ENCODE measurements at regions not wholly inside any gene's neighbourhood (a gene's known extent, or its start where the extent isn't known, plus 50 kb on each side); places are given as distances from the start of the nearest gene placed in this dataset.
A peak's percentile ranks its signal among the peaks of the same experiment; 100 is the strongest.

GRCh38 chr19:31658993-31659896 lies 310.0 kb upstream of the TSHZ3 start:
- DNase-seq (ENCODE audit: low spot score), result peak; percentile 10

GRCh38 chr19:31659897-31660210 lies 310.6 kb upstream of the TSHZ3 start:
- no peak for DNase-seq (ENCODE audit: low spot score)

- DNase-seq (ENCODE audit: low spot score), result no peak
Observed at GRCh38 chr19:31664096-31664495, 314.9 kb upstream of the TSHZ3 start.

- DNase-seq (ENCODE audit: low spot score), result no peak
Observed at GRCh38 chr19:31664997-31665396, 315.8 kb upstream of the TSHZ3 start.

- DNase-seq (ENCODE audit: low spot score), result no peak
Observed at GRCh38 chr19:31666126-31666525, 316.9 kb upstream of the TSHZ3 start.

GRCh38 chr19:31667106-31667505 lies 317.9 kb upstream of the TSHZ3 start:
- no peak for DNase-seq (ENCODE audit: low spot score)

GRCh38 chr19:31668921-31669320 lies 319.7 kb upstream of the TSHZ3 start:
- no peak for DNase-seq (ENCODE audit: low spot score)

GRCh38 chr19:31670931-31671330 lies 321.7 kb upstream of the TSHZ3 start:
- no peak for DNase-seq (ENCODE audit: low spot score)

GRCh38 chr19:31671411-31672035 lies 322.3 kb upstream of the TSHZ3 start:
- no peak for DNase-seq (ENCODE audit: low spot score)

- DNase-seq (ENCODE audit: low spot score), result no peak
Observed at GRCh38 chr19:31674503-31675192, 325.4 kb upstream of the TSHZ3 start.

- no peak for DNase-seq (ENCODE audit: low spot score)
Observed at GRCh38 chr19:31675193-31675913, 326.1 kb upstream of the TSHZ3 start.

GRCh38 chr19:31676271-31677004 lies 327.2 kb upstream of the TSHZ3 start:
- DNase-seq (ENCODE audit: low spot score), result no peak

- DNase-seq (ENCODE audit: low spot score), result no peak
Observed at GRCh38 chr19:31678421-31678820, 329.2 kb upstream of the TSHZ3 start.

GRCh38 chr19:31681121-31681520 lies 331.9 kb upstream of the TSHZ3 start:
- no peak for DNase-seq (ENCODE audit: low spot score)

- no peak for DNase-seq (ENCODE audit: low spot score)
Observed at GRCh38 chr19:31693131-31693932, 344.1 kb upstream of the TSHZ3 start.

- DNase-seq (ENCODE audit: low spot score), result no peak
Observed at GRCh38 chr19:31693933-31694269, 344.7 kb upstream of the TSHZ3 start.

- no peak for DNase-seq (ENCODE audit: low spot score)
Observed at GRCh38 chr19:31694761-31695160, 345.5 kb upstream of the TSHZ3 start.

- DNase-seq (ENCODE audit: low spot score), result no peak
Observed at GRCh38 chr19:31699421-31699820, 350.2 kb upstream of the TSHZ3 start.

GRCh38 chr19:31701146-31701545 lies 351.9 kb upstream of the TSHZ3 start:
- DNase-seq (ENCODE audit: low spot score), result no peak

- DNase-seq (ENCODE audit: low spot score), result no peak
Observed at GRCh38 chr19:31705656-31706055, 356.4 kb upstream of the TSHZ3 start.

- DNase-seq (ENCODE audit: low spot score), result no peak
Observed at GRCh38 chr19:31706131-31706530, 356.9 kb upstream of the TSHZ3 start.
